HTR-8/SVneo (cell line): ENCODE measurements at regions not wholly inside any gene's neighbourhood (a gene's known extent, or its start where the extent isn't known, plus 50 kb on each side); places are given as distances from the start of the nearest gene placed in this dataset.
"Not testable (repeated sequence)": the region's sequence is repeated elsewhere in the genome, so short reads cannot be mapped to it uniquely, and the experiment has no call there.

Experiments
- DNase-seq: peaks from one replicate; pipeline ENCODE4 v3.0.0; 2011; ENCODE audit warnings: low spot score, mixed read lengths; ENCODE audit not compliant: insufficient read length
- FAIRE-seq: peaks from 2 replicates; lab custom pipeline; 2011; peaks lifted over from hg19 to GRCh38; lab: Jason Lieb, UNC

DNA sequence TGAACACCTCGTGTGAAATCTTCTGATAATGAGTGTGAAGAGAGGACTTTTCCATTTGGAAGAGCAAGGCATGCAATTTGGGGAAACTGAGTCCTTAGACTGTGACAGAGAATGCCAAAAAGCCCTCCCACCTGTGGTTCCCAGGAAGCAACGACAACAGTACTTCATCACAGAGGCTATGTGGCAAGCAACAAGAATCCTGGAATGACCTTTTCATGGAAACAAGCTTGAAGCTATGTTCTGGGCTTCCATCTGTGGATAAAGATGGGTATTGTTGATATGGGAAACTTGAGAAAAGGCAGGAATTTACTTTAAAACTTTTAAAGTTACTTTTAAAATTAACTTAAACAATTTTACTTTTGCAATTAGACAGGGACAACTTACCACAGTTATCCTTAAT is 131.2 kb upstream of the ANKH start:
- FAIRE-seq = no peak
- DNase-seq = no peak

- DNase-seq (no peak), FAIRE-seq (no peak)
These were observed 130.6 kb upstream of the ANKH start for GRCh38 chr5:15002173-15002572.

- no peak for FAIRE-seq
- no peak for DNase-seq
These were observed 129.9 kb upstream of the ANKH start for GRCh38 chr5:15001517-15001916.

GRCh38 chr5:14998491-14998890 is 126.9 kb upstream of the ANKH start:
- DNase-seq (no peak), FAIRE-seq (no peak)

GRCh38 chr5:14996997-14997396 is 125.4 kb upstream of the ANKH start:
- FAIRE-seq = no peak

DNA sequence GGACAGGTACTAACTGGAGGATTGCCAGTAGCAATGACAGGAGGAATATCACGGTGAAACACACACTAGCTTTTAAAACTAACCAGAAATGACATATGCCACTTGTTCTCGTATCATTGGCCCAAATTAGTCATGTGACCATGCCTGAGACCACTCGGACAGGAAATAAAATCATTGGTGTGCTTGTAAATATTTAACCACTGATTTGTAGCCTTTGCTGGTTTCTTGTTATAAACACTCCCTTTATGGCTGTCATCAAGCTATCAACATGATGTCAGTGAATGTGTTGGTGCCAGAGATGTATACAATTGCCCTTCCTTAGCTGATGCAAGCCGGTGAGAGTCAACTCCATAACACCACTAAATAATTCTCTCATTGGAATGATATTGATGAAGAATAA is 123.7 kb upstream of the ANKH start:
- DNase-seq (no peak), FAIRE-seq (peak; percentile 88)

More at GRCh38 chr5:14996997-14997396, 125.4 kb upstream of the ANKH start:
- DNase-seq = no peak

- not testable (repeated sequence) for FAIRE-seq, DNase-seq
These were observed 122.0 kb upstream of the ANKH start for GRCh38 chr5:14993459-14994133.

- FAIRE-seq = not testable (repeated sequence)
These were observed 121.3 kb upstream of the ANKH start for GRCh38 chr5:14992751-14993458.

DNA sequence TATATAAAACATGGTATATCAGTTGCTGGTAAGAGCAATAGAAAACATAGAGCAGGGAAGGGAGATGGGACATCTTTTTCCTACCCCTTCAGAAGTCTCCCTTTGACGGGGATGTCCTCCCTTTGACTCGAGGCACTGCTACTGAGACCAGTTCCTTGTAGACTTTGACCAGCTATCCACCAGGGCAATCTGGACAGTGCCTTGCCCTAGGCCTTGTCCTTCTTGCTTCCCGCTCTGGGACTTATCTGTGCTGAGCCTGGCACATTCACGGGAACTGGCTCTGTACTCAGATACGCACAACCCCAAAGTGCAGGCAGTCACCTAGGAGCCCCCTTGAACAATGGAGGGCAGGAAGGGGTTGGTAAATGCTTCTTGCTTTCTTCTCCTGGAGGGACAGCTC is 116.6 kb upstream of the ANKH start:
- FAIRE-seq (no peak), DNase-seq (no peak)

More at GRCh38 chr5:14992751-14993458, 121.3 kb upstream of the ANKH start:
- not testable (repeated sequence) for DNase-seq

DNA sequence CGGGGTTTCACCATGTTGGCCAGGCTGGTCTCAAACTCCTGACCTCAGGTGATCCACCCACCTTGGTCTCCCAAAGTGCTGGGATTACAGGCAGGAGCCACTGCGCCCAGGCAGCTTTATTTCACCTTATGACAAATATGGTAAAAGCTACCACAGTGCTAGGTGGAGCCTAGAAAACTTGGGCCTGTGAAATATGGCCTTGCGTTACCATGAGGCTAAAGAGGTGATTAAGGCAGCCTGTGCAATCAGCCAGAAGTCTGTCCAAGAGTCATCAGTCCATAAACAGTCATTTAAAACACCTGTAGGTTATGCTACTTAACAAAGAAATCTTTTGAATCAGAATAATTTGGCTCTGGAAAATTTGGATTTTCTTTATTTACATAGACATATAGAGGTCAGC is 114.8 kb upstream of the ANKH start:
- FAIRE-seq (no peak), DNase-seq (no peak)

DNA sequence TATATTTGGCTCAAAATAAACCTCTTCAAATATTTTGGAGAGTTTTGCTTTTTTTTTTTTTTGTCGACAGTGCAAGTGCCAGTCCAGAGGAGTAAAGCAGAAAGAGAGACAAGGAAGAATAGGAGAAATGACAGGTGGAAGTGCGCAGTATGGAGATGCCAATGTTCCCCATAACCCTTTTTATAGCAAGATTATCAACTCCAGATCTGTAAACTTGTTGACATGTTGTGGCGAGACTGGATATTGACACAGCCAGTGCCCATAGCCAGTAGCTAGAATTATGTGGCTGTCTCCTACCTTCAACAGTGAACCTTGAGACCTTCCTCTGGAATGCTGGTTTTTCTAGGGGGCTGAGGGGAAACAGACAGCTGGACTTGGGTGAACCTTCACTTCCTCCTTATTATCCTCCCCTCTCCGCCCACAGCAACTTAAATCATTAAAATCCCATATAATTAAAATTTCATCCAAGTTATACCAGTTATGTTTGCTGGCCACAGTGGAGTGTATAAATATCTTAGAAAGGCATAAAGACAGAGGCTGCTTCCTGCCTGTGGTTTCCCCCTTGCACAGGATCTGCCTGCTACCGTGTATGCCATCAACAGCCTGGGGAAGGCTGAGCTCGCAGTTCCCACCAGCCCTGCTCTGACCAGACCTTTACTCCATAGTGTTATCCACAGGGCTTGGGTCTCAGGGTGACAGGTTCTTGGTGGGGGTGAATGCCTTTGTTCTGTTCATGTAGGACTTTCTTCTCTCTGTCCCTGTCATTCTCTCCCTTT is 112.3 kb upstream of the ANKH start:
- DNase-seq (no peak), FAIRE-seq (no peak)

- FAIRE-seq (no peak), DNase-seq (no peak)
These were observed 109.1 kb upstream of the ANKH start for GRCh38 chr5:14980698-14981097.

DNA sequence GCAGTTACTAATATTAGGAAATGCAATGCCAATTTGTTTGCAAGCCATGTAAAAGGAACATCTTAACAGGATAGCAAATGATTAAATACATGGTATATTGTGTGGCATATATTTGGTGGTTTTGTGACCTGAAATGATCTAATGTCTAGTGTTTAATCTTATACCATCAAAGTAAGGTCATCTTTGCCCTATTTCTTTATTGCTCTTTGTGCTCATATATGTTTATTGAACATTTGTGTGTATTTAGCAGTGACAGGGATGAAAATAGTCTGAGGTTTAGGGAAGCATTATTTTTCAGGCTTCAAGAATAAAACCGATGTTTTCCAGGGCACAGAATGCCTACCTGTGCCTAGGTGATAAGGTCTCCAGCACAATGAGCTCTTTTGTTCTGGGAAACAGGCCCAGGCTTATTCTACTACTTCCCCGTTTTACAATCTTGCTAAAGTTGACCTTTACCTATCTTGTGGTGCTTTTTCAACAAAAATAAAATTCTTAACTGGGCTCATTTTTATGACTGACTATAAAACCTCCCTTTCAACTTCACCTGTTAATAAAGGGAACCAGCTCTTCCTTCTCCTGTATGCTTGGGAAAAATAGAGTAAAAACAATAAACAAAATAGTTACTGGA is 105.6 kb upstream of the ANKH start:
- DNase-seq (no peak), FAIRE-seq (no peak)

GRCh38 chr5:14976486-14976885 is 104.9 kb upstream of the ANKH start:
- FAIRE-seq = no peak
- DNase-seq = no peak

GRCh38 chr5:14971873-14972272 is 100.3 kb upstream of the ANKH start:
- FAIRE-seq (no peak), DNase-seq (no peak)

DNA sequence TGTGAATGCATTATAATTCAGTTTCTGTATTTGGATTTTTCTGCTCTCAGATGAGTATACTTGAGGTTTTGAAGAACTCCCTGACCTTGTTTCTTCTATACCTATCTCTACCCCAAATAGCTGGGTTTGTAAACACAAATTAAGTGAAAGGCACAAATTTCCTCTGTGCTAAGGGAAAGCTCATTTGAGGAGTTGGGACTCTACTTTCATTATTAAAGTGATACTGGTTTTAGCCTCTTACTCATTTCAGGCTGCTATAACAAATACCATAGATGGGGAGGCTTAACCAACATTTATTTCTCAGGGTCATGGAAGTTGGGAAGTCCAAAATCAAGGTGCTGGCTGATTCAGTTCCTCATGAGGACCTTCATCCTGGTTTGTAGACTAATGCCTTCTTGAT is 97.2 kb upstream of the ANKH start:
- FAIRE-seq (no peak), DNase-seq (no peak)

DNA sequence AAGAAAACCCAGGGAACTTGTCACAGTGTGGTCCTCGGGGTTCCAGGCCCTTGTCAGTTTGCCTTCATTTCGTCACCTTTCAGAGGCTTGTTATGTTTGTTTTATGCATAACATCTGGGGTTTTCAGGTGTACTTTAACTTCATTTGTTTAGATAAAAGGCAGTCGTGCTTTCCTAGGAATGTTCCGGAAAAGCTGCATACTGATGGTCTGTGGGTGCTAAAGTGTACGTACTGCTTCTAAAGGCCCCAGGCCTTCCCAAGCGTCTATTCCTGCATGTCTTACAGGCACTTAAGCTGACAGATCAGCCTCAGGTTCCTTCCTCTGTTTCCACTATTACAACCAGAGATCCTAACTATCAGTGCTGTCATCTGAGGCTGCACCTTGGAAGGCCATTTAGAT is 95.6 kb upstream of the ANKH start:
- FAIRE-seq = no peak

DNA sequence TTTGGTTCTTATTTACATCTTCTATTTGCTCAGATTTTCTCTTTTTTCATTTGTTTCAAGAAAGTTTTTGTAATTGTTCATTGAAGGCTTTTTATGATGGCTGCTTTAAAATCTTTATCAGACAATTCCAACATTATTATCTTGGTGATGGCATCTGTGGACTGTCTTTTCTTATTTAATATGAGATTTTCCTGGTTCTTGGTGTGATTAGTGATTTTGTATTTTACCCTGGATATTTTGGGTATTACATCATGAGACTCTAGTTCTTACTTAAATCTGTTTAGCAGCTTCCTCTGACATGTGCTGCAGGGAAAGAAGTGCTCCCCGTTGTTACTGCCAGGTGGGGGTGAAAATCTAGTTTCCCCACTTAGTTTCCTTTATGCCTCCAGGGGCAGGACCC is 94.2 kb upstream of the ANKH start:
- no peak for DNase-seq
- FAIRE-seq = no peak

More for the DNA sequence above, 95.6 kb upstream of the ANKH start:
- no peak for DNase-seq

- DNase-seq = no peak
- no peak for FAIRE-seq
These were observed 91.0 kb upstream of the ANKH start for GRCh38 chr5:14962604-14963003.

DNA sequence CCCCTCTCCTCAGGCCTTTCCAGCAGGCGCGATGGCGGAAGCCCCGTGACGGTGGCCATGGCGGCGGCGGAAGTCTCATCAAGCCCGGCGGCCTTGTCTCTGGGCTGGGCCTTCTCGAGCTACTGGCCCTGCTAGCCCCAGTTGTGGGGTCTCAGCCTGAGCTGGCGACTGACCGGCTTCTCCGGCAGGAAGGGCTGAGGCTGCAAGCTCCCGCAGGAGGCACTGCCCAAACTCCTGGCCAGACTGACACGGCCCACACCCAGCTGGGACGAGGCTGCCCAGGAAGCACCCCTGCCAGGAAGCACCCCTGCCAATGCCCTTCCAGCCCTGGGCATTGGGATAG is 88.5 kb upstream of the ANKH start:
- DNase-seq (no peak), FAIRE-seq (no peak)
